Kidney epithelial cell (primary cell): ENCODE measurements at regions not wholly inside any gene's neighbourhood (a gene's known extent, or its start where the extent isn't known, plus 50 kb on each side); places are given as distances from the start of the nearest gene placed in this dataset.
"Not testable (repeated sequence)": the region's sequence is repeated elsewhere in the genome, so short reads cannot be mapped to it uniquely, and the experiment has no call there.

Experiments
- DNase-seq: peaks from one replicate; pipeline ENCODE4 v3.0.0-alpha.2; 2010; ENCODE audit warnings: low read depth
- H3K27me3 ChIP-seq: 2 replicates; pipeline ENCODE4 v1.6.0; 2011; ENCODE audit warnings: low read length; ENCODE audit not compliant: control insufficient read depth, insufficient read depth
- H3K36me3 ChIP-seq: 2 replicates; pipeline ENCODE4 v1.5.1; 2011; ENCODE audit warnings: low read length; ENCODE audit not compliant: control insufficient read depth, insufficient read depth
- H3K4me3 ChIP-seq: 2 replicates; pipeline ENCODE4 v1.5.1; 2011; ENCODE audit warnings: low read depth, mild to moderate bottlenecking, control low read depth, low read length
- TF ChIP-seq, protein P1 (sequence below): IDR thresholded peaks from 2 replicates; pipeline ENCODE4 v1.5.1; 2011; ENCODE audit warnings: mild to moderate bottlenecking, moderate library complexity, low read length, control low read depth, inconsistent platforms; ENCODE audit not compliant: insufficient read depth, poor library complexity, severe bottlenecking

DNA sequence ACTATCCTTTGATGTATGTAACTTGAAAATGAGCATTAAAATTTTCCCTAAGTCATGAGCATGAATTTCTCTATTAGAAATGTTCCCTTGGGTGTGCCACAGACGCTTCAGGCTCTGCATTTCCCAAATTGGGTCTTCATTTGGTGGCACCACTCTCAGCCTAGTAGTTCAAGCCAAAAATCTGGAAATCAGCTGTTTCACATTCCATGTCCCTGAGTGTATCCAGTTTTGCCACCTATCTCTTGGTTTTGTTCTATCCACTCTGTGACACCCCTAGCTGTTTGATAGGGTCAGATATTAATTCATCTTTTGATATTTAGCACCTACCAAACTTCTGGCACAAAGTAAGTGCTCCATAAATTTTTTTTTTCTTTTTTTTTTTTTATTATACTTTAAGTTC, 89.5 kb upstream of the DPH5 start:
- no peak for DNase-seq
- TF ChIP-seq, protein P1, sequence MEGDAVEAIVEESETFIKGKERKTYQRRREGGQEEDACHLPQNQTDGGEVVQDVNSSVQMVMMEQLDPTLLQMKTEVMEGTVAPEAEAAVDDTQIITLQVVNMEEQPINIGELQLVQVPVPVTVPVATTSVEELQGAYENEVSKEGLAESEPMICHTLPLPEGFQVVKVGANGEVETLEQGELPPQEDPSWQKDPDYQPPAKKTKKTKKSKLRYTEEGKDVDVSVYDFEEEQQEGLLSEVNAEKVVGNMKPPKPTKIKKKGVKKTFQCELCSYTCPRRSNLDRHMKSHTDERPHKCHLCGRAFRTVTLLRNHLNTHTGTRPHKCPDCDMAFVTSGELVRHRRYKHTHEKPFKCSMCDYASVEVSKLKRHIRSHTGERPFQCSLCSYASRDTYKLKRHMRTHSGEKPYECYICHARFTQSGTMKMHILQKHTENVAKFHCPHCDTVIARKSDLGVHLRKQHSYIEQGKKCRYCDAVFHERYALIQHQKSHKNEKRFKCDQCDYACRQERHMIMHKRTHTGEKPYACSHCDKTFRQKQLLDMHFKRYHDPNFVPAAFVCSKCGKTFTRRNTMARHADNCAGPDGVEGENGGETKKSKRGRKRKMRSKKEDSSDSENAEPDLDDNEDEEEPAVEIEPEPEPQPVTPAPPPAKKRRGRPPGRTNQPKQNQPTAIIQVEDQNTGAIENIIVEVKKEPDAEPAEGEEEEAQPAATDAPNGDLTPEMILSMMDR, result no peak
- Histone ChIP-seq H3K4me3 (no peak overlapping the region), H3K36me3 (no peaks in the 10 kb centered on the region), H3K27me3 (no peaks in the 10 kb centered on the region)

DNA sequence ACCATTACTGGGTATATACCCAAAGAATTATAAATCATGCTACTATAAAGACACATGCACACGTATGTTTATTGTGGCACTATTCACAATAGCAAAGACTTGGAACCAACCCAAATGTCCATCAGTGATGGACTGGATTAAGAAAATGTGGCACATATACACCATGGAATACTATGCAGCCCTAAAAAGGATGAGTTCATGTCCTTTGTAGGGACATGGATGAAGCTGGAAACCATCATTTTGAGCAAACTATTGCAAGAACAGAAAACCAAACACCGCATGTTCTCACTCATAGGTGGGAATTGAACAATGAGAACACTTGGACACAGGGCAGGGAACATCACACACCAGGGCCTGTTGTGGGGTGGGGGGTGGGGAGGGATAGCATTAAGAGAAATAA, 88.5 kb upstream of the DPH5 start:
- not testable (repeated sequence) for H3K36me3 ChIP-seq, H3K4me3 ChIP-seq, H3K27me3 ChIP-seq, DNase-seq

DNA sequence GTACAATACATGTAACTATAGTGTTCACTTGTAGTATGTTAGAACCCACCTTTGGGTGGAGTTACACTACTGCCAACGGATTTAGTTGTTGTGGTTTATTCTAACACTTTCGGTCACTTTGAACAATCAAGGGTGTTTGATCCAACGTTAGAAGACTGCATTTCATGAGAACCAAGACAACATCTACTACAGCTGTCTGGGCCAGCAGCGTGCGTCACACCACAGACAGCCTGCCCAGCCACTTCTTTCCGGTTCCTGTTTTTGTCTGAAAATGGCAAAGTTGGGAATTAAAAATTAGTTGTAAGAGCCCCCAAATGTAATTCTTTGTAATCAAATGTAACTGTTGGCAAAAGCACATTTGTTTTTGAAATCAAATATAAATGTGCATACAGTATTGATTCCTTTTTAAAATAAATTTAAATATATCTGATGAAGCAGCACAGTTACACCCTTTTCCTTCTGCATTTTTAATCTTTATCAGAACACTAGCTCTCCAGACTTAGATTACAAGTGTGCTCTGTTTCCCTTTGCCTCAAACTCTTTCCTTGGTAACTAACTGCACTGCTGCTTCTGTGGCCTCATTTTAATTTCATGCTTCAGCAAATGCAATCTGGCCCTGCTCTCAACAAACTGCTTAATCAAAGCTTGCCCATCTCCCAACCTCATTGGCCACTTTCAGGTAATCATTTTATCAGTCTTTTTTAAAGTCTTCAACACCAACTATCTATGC, 86.6 kb upstream of the DPH5 start:
- no peak overlapping the region for H3K4me3 ChIP-seq
- no peaks in the 10 kb centered on the region for H3K27me3 ChIP-seq
- DNase-seq, result no peak
- TF ChIP-seq, protein P1, result no peak
- peaks cover 1% of the 10 kb centered on the region for H3K36me3 ChIP-seq

DNA sequence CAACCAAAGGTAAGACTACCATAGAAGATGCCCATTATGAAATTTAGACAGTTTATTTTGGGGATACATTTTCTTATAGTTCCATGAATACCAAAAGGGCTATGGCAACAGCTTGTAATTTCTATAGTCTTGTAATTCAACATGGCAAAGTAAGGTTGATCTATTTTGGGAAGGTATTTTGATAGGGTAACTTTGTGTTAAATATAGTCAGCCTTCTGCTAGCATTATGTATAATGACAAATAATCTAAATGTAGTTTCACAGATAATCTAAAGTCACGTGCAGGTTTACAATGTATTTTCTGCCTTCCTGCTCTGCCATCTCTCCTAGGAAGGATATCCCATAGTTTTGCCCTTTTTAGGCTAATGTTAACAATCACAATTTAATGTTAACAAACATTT, 85.9 kb upstream of the DPH5 start:
- DNase-seq, result no peak
- Histone ChIP-seq H3K27me3 (no peaks in the 10 kb centered on the region), H3K36me3 (peaks cover 1% of the 10 kb centered on the region), H3K4me3 (no peak overlapping the region)
- TF ChIP-seq, protein P1, result no peak

DNA sequence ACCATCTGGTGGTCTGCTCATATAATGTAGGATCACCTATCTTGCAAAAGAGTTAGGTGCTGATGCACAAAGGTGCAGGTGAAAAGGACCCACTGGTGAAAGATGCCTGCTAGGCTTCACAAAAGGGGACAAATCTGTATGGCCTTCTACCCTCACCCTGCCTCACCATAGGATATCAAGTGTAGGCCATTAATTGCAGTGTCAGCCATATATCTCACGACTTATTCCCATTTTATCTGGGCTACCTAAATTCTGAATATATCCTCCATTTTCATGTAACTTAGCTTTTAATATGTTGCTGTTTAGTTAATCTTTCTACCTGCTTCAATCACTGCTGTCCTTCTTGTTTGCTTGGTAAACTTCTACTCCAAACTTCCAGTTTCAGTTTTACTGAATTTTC, 84.2 kb upstream of the DPH5 start:
- TF ChIP-seq, protein P1, result no peak
- Histone ChIP-seq H3K36me3 (peaks cover 1% of the 10 kb centered on the region), H3K4me3 (no peak overlapping the region), H3K27me3 (no peaks in the 10 kb centered on the region)
- DNase-seq, result no peak

DNA sequence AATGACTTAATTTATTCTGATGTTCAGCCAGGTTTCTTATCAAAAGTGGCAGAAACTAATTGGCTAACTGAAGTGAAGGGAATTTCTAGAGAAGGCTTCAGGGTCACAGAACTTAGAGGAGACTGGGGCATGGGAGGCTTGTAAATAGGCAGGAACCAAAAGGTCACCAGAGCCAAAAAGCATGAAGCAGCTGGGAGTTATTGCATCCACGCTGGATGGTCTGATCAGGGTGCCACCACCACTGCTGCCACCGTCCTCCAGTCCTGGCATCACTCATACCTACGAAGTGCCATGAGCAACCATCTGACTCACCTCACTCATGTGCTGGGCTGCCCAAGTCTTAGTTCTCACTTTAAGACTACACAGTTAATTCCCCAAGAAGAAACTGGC, 82.5 kb upstream of the DPH5 start:
- Histone ChIP-seq H3K4me3 (no peak overlapping the region), H3K27me3 (no peaks in the 10 kb centered on the region), H3K36me3 (peaks cover 1% of the 10 kb centered on the region)
- no peak for DNase-seq
- TF ChIP-seq, protein P1, result no peak
